ENCODE measurements at regions not wholly inside any gene's neighbourhood (a gene's known extent, or its start where the extent isn't known, plus 50 kb on each side); places are given as distances from the start of the nearest gene placed in this dataset.
"Not testable (repeated sequence)": the region's sequence is repeated elsewhere in the genome, so short reads cannot be mapped to it uniquely, and the experiment has no call there.

GRCh38 chrX:953879-954482 is 258.5 kb downstream of the CRLF2 start:
- DNase-seq (ENCODE audit: low read depth) = no peak

DNA sequence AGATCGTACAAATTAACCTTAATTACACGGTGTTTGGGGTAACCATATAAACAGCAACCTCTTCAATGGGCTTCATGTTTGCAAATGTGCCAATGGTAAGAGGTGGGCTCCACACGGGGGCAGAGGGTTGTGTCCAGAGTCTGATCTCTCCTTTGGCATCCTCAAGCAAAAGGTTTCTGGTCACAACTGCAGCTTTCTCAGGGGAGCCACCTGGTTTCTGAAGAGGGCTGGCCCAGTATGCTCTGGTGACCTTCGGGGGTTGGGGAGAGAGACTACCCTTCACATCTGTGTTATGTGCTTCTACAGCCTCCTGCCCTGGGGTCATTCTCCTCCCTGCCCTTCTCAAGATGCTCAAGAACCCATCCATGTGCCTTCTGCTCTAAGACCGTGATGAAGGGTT is 259.6 kb downstream of the CRLF2 start:
- no peak for DNase-seq (ENCODE audit: low read depth)

DNA sequence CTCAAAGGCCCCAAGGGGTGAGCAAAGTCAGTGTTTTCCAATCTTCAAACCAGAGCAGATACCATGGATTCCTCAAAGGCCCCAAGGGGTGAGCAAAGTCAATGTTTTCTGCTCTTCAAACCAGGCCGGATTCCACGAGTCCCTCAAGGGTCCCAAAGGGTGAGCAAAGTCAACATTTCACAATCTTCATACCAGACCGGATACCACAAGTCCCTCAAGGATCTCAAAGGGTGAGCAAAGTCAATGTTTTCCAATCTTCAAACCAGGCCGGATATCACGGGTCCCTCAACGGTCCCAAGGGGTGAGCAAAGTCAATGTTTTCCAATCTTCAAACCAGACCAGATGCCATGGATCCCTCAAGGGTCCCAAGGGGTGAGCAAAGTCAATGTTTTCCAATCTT is 265.2 kb downstream of the CRLF2 start:
- DNase-seq (ENCODE audit: low read depth) = not testable (repeated sequence)

GRCh38 chrX:943035-943434 is 269.4 kb downstream of the CRLF2 start:
- DNase-seq (ENCODE audit: low read depth) = no peak

GRCh38 chrX:940691-941090 is 271.8 kb downstream of the CRLF2 start:
- no peak for DNase-seq (ENCODE audit: low read depth)

DNA sequence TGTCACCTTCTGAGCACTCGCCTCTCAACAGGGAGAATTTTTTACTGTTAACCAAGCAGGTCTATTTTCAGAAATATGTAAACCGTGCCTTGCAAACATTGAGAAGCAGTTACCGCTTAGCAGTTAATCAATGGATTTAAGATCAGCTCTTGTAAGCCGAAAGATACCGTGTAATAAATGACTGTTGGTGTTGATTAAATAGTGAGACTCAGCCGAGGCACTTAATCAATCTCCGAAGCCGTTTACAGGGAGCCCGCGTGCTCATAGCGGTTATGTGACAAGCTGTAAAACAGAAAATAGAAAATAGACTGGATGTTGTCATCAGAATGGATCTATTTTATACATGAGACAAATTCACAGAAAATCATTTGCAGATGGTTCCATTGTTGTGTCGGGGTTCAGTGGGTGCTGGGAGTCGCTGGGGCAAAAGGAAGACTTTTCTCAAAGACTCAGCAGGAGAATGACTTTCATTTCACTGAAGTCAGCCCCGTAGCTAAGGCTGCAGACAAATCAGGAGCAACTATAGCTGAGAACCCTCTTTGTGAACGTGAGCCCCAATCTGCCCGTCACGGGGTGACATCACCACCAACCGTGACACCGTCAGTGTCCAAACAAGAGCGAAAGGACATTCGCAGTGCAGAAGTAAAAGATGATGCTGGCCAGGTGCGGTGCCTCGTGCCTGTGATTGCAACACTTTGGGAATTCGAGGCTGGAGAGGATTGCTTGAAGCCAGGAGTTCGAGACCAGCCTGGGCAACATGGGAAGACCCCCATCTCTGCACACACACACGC is 275.3 kb downstream of the CRLF2 start:
- no peak for DNase-seq (ENCODE audit: low read depth)

GRCh38 chrX:933611-934010 is 278.8 kb downstream of the CRLF2 start:
- no peak for DNase-seq (ENCODE audit: low read depth)

- DNase-seq (ENCODE audit: low read depth) = no peak
Observed at GRCh38 chrX:928606-929005, 283.8 kb downstream of the CRLF2 start.

- no peak for DNase-seq (ENCODE audit: low read depth)
Observed at GRCh38 chrX:926991-927390, 285.5 kb downstream of the CRLF2 start.

DNA sequence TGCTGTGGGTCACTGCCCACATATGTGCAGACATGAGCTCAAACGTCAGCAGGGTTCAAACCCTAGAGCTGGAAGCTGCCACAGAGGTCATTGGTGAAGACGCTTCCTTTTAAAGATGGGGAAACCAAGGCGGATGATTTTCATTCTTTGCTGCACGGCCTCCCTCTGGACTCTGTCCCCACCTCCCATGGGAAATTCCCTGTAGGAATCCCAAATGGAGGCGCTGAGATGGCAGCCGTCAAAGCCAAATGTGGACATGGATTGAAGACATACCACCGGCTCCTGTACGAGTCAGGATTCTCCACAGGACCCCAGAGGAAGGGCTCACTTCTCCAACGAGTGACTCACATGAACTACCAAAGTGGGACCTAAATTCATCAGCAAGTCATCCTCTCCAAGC is 286.4 kb downstream of the CRLF2 start:
- no peak for DNase-seq (ENCODE audit: low read depth)

DNA sequence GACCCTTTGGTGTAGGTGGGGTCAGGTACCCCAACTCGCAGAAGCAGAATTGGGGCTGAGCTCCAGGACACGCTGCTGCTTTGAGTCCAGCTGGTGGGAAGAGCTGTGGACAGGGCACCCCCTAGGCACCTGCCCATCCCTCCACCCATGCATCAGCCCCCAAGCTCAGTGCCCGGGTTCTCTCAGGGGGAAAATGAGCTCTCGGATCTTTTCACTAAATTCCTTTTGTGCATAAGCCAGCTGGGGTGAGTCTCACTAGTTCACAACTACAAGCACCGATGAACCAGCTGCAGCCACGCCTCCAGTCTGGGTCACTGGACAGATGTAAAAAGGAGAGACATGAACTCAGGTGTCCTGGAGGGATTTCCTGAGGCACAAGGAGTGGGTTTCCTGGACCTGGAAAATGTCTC is 286.8 kb downstream of the CRLF2 start:
- no peak for DNase-seq (ENCODE audit: low read depth)

DNA sequence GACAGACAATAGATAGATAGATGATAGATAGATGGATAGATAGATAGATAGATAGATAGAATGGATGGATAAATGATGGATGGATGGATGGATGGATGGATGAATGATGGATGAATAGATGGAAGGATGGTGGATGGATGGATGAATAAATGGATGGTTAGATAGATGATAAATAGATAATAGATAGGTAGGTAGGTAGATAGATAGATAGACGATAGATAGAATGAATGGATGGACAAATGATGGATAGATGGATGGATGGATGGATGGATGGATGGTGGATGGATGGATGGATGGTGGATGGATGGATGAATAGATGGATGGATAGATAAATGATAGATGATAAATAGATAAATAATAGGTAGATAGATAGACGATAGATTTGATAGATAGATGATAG is 287.4 kb downstream of the CRLF2 start:
- DNase-seq (ENCODE audit: low read depth) = no peak

GRCh38 chrX:924017-924416 is 288.4 kb downstream of the CRLF2 start:
- DNase-seq (ENCODE audit: low read depth) = no peak

- no peak for DNase-seq (ENCODE audit: low read depth)
Observed at GRCh38 chrX:920234-920799, 289.7 kb downstream of the SHOX start.

DNA sequence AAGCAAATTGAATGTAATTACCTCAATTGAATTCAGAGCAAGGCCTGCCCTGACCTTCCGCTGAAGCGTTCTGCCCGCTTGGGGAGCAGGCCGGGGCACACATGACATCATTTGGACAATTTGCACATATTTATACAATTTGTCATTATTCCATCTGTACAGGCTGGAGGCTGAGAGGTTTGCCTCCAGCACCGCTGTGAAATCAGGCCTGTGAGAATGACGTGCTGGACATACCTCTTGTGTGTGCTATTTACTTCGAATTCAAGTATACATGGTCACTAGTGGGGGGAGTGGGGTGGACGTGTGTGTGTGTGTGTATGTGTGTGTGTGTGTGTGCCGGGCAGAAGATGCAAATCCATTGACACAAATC is 285.6 kb downstream of the SHOX start:
- DNase-seq (ENCODE audit: low read depth) = no peak

GRCh38 chrX:915427-916229 is 285.0 kb downstream of the SHOX start:
- no peak for DNase-seq (ENCODE audit: low read depth)

DNA sequence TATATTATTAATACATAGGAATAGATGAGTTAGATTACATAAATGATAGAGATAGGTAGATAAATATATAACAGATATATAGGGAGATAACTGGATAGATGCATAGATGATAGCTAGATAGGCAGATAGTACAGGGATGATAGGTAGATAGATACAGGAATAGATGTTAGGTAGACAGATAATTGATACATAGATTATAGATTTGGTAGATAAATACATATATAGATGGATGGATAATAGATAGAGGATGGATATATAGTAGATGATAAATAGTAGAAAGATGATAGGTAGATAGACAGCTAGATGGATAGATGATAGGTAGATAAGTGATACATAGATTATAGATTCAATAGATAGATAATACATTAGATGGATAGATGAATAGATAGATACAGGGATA is 283.6 kb downstream of the SHOX start:
- DNase-seq (ENCODE audit: low read depth) = no peak

DNA sequence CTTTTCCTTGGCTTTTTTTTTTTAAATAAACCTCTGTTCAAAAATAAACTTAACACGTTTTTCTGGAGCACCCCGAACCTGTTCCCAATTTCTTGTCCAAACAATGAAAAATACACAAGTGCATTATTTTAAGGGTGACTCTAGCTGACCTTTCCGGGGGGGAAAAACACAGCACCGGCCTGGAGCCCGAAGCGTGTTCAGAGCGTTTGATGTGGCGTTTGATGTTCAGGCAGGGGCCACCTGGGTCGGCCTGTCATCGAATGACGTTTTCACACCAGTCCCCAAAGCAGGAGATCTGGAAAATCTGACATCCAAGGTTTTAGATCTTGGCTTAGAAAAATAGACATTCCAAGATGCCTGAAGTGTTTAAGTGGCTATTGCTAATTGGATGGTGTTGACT is 282.1 kb downstream of the SHOX start:
- no peak for DNase-seq (ENCODE audit: low read depth)

DNA sequence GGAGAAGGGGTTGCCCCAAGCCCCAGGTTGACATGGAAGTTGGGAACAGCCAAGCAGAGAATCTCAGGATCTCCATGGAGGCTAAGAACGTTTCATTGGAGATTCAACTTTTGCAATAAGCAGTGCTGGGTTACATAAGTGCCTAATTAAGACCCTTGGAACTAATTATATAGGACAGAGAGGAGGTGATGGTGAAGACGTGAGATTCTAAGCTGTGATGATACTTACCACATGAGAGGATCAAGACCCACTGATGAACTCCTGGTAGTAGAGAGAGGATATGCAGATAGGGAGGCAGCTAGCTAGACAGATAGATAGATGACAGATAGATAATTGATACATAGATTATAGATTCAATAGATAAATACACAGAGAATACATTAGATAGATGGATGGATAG is 278.5 kb downstream of the SHOX start:
- DNase-seq (ENCODE audit: low read depth) = not testable (repeated sequence)

DNA sequence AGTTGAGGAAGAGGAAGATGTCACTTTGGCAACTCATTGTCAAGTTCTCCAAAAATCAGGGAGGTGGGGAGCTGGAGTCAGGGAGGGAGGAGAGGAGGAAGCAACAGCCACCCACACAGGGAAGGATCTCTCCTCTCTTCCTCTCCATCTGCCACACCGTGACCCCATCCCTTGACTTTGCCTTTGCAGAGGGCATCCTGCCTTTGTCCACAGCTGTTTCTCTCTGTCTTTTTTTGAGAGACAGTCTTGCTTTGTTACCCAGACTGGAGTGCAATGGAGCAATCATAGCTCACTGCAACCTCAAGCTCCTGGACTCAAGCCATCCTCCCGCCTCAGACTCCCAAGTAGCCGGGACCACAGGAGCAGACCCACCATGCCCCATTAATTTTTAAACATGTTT is 276.0 kb downstream of the SHOX start:
- DNase-seq (ENCODE audit: low read depth) = no peak

DNA sequence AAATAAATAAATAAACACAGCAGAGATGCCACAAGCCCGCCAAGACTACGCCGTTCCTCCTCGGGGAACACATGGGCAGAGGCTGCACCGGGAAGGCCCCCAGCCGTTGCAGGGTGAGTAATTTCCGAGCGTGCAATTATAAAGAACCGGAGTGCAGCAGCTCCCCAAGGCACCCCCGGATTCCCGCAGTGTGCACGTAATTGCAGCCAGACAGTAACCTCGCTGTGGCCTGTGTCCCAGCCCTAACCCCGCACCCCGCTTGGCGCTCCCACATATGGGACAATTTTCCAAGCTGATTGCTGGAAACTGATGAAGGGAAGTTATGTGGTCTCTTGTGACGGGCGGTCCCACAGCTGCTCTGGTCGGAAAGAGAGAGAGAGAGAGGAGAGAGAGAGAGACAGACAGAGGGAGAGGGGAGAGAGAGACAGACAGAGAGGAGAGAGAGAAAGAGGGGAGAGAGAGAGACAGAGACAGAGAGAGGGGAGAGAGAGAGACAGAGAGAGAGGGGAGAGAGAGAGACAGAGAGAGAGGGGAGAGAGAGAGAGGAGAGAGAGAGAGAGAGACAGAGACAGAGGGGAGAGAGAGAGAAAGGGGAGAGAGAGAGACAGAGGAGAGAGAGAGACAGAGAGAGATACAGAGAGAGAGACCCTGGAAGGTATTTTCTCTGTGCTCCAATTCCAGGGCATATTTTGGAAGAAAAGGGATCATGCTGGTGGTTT is 275.4 kb downstream of the SHOX start:
- no peak for DNase-seq (ENCODE audit: low read depth)

DNA sequence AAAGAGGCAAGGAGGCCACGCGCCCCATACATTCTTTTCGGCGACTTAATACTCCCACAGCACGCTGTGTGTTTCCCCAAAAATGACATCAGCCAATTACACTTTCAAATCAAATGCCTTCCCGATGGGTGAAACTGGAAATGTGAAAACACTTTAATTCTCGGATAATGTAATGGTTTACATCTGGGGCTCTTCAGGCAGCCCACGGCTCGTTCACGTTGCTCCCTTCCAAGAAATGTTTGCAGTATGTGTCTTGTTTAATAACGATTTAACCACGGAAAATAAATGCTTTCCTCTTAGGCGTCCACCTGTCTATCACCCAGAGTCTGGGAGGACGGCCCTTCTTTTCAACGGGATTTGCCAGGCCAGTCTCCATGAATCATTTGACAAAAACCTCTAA is 272.5 kb downstream of the SHOX start:
- no peak for DNase-seq (ENCODE audit: low read depth)
